HEK293 (cell line): ENCODE measurements at regions not wholly inside any gene's neighbourhood (a gene's known extent, or its start where the extent isn't known, plus 50 kb on each side); places are given as distances from the start of the nearest gene placed in this dataset.

ENCODE experiments used
- CTCF ChIA-PET: fragments of 350-600 bp; formaldehyde crosslinking; extraction: SDS; loops from one replicate; lab custom pipeline; 2021; ENCODE audit warnings: antibody characterized with exemption; lab: Yijun Ruan, JAX
- POLR2A ChIA-PET: fragments of 300-600 bp; formaldehyde crosslinking; extraction: SDS; loops from one replicate; lab custom pipeline; 2020; ENCODE audit warnings: antibody characterized with exemption, inconsistent platforms; lab: Yijun Ruan, JAX
- H3K27ac ChIP-seq: fragments of 200-500 bp; sonication (Bioruptor generic); 2 replicates; pipeline ENCODE4 v1.5.1; 2014; ENCODE audit warnings: low read depth, low read length, control low read depth, inconsistent platforms; ENCODE audit errors: extremely low read depth
- H3K36me3 ChIP-seq, 2 experiments: fragments of 200-500 bp in 1 of 2; sonication (Bioruptor generic) in 1 of 2; 1 replicate in 1 of 2; 2 replicates in 1 of 2; pipeline ENCODE4 v1.5.1; 2014 to 2017; ENCODE audit warnings: inconsistent platforms in 2 of 2, low read length in 2 of 2; ENCODE audit not compliant: control insufficient read depth in 2 of 2, insufficient read depth in 1 of 2
- H3K4me1 ChIP-seq: fragments of 200-500 bp; sonication (Bioruptor generic); 2 replicates; pipeline ENCODE4 v1.5.1; 2014; ENCODE audit warnings: mild to moderate bottlenecking, low read length, inconsistent platforms; ENCODE audit not compliant: control insufficient read depth, insufficient read depth
- H3K4me3 ChIP-seq: 2 replicates; pipeline ENCODE4 v1.5.1; 2011; ENCODE audit warnings: low read depth, mild to moderate bottlenecking, control low read depth, low read length, moderate library complexity
- H3K9me3 ChIP-seq: fragments of 200-500 bp; sonication (Bioruptor generic); 2 replicates; pipeline ENCODE4 v1.5.1; 2014; ENCODE audit warnings: low read depth, low read length, inconsistent platforms; ENCODE audit not compliant: control insufficient read depth, insufficient read depth
- ATF2 ChIP-seq: fragments of 450-650 bp; formaldehyde crosslinking; IDR thresholded peaks from 2 replicates; pipeline ENCODE4 v1.5.1; 2016; ENCODE audit warnings: missing biosample characterization, missing genetic modification characterization, low read depth
- KLF16 ChIP-seq: fragments of 450-650 bp; formaldehyde crosslinking; IDR thresholded peaks from 2 replicates; pipeline ENCODE4 v1.5.1; 2017; ENCODE audit warnings: missing biosample characterization, missing genetic modification characterization
- MZF1 ChIP-seq: fragments of 450-650 bp; formaldehyde crosslinking; IDR thresholded peaks from 2 replicates; pipeline ENCODE4 v1.5.1; 2017; ENCODE audit warnings: missing biosample characterization, missing genetic modification characterization, borderline replicate concordance
- PRDM1 ChIP-seq: fragments of 450-650 bp; formaldehyde crosslinking; IDR thresholded peaks from 2 replicates; pipeline ENCODE4; 2016; ENCODE audit warnings: missing biosample characterization, missing genetic modification characterization
- RBAK ChIP-seq: fragments of 450-650 bp; formaldehyde crosslinking; IDR thresholded peaks from 2 replicates; pipeline ENCODE4 v1.5.1; 2016; ENCODE audit warnings: missing biosample characterization, missing genetic modification characterization
- SCRT2 ChIP-seq: fragments of 450-650 bp; formaldehyde crosslinking; IDR thresholded peaks from 2 replicates; pipeline ENCODE4 v1.5.1; 2016; ENCODE audit warnings: missing biosample characterization, missing genetic modification characterization
- SP2 ChIP-seq: fragments of 450-650 bp; formaldehyde crosslinking; IDR thresholded peaks from 2 replicates; pipeline ENCODE4 v1.5.1; 2016; ENCODE audit warnings: missing biosample characterization, missing genetic modification characterization
- TRIM28 ChIP-seq: IDR thresholded peaks from 2 replicates; pipeline ENCODE4 v1.6.1; 2011; ENCODE audit warnings: low read length, control low read depth, borderline replicate concordance
- WT1 ChIP-seq: fragments of 450-650 bp; formaldehyde crosslinking; IDR thresholded peaks from 2 replicates; pipeline ENCODE4 v1.5.1; 2016; ENCODE audit warnings: missing biosample characterization, missing genetic modification characterization
- ZBTB1 ChIP-seq: fragments of 450-650 bp; formaldehyde crosslinking; IDR thresholded peaks from 2 replicates; pipeline ENCODE4 v1.5.1; 2016; ENCODE audit warnings: missing biosample characterization, missing genetic modification characterization
- ZBTB11 ChIP-seq: fragments of 450-650 bp; formaldehyde crosslinking; conservative IDR thresholded peaks from 2 replicates; pipeline ENCODE4 v1.5.1; 2016; ENCODE audit warnings: low read depth, missing biosample characterization, missing genetic modification characterization
- ZFHX2 ChIP-seq: fragments of 450-650 bp; formaldehyde crosslinking; conservative IDR thresholded peaks from 2 replicates; pipeline ENCODE4 v1.5.1; 2016; ENCODE audit warnings: missing biosample characterization, missing genetic modification characterization
- ZFP3 ChIP-seq: fragments of 450-650 bp; formaldehyde crosslinking; IDR thresholded peaks from 2 replicates; pipeline ENCODE4 v1.5.1; 2016; ENCODE audit warnings: low read depth, missing biosample characterization, missing genetic modification characterization
- ZFP41 ChIP-seq: fragments of 450-650 bp; formaldehyde crosslinking; IDR thresholded peaks from 2 replicates; pipeline ENCODE4 v1.5.1; 2016; ENCODE audit warnings: missing biosample characterization, missing genetic modification characterization, borderline replicate concordance
- ZNF133 ChIP-seq: fragments of 450-650 bp; formaldehyde crosslinking; IDR thresholded peaks from 2 replicates; pipeline ENCODE4 v1.5.1; 2016; ENCODE audit warnings: missing biosample characterization, missing genetic modification characterization
- ZNF175 ChIP-seq: fragments of 450-650 bp; formaldehyde crosslinking; IDR thresholded peaks from 2 replicates; pipeline ENCODE4 v1.5.1; 2016; ENCODE audit warnings: missing biosample characterization, missing genetic modification characterization
- ZNF223 ChIP-seq: fragments of 450-650 bp; formaldehyde crosslinking; IDR thresholded peaks from 2 replicates; pipeline ENCODE4 v1.5.1; 2016; ENCODE audit warnings: missing biosample characterization, missing genetic modification characterization
- ZNF292 ChIP-seq: fragments of 450-650 bp; formaldehyde crosslinking; IDR thresholded peaks from 2 replicates; pipeline ENCODE4 v1.5.1; 2016; ENCODE audit warnings: low read depth, missing biosample characterization, missing genetic modification characterization, borderline replicate concordance
- ZNF354C ChIP-seq: fragments of 450-650 bp; formaldehyde crosslinking; IDR thresholded peaks from 2 replicates; pipeline ENCODE4 v1.5.1; 2016; ENCODE audit warnings: missing biosample characterization, missing genetic modification characterization, low read depth, borderline replicate concordance
- ZNF423 ChIP-seq: fragments of 450-650 bp; formaldehyde crosslinking; IDR thresholded peaks from 2 replicates; pipeline ENCODE4 v1.5.1; 2016; ENCODE audit warnings: missing biosample characterization, missing genetic modification characterization
- ZNF433 ChIP-seq: fragments of 450-650 bp; formaldehyde crosslinking; IDR thresholded peaks from 2 replicates; pipeline ENCODE4 v1.5.1; 2016; ENCODE audit warnings: missing biosample characterization, missing genetic modification characterization, low read depth
- ZNF48 ChIP-seq: fragments of 450-650 bp; formaldehyde crosslinking; IDR thresholded peaks from 2 replicates; pipeline ENCODE4 v1.5.1; 2016; ENCODE audit warnings: missing biosample characterization, missing genetic modification characterization
- ZNF529 ChIP-seq: fragments of 450-650 bp; formaldehyde crosslinking; IDR thresholded peaks from 2 replicates; pipeline ENCODE4 v1.5.1; 2017; ENCODE audit warnings: missing genetic modification characterization, missing biosample characterization; ENCODE audit not compliant: insufficient replicate concordance
- ZNF560 ChIP-seq: fragments of 450-650 bp; formaldehyde crosslinking; IDR thresholded peaks from 2 replicates; pipeline ENCODE4 v1.5.1; 2017; ENCODE audit warnings: missing biosample characterization, missing genetic modification characterization, borderline replicate concordance
- ZNF621 ChIP-seq: fragments of 450-650 bp; formaldehyde crosslinking; IDR thresholded peaks from 2 replicates; pipeline ENCODE4 v1.5.1; 2017; ENCODE audit warnings: missing biosample characterization, missing genetic modification characterization
- ZNF670 ChIP-seq: fragments of 450-650 bp; formaldehyde crosslinking; IDR thresholded peaks from 2 replicates; pipeline ENCODE4 v1.5.1; 2016; ENCODE audit warnings: missing biosample characterization, missing genetic modification characterization, low read depth
- ZNF76 ChIP-seq: fragments of 450-650 bp; formaldehyde crosslinking; IDR thresholded peaks from 2 replicates; pipeline ENCODE4; 2016; ENCODE audit warnings: low read depth, missing biosample characterization, missing genetic modification characterization, borderline replicate concordance
- ZSCAN23 ChIP-seq: fragments of 450-650 bp; formaldehyde crosslinking; IDR thresholded peaks from 2 replicates; pipeline ENCODE4 v1.5.1; 2016; ENCODE audit warnings: missing biosample characterization, missing genetic modification characterization
- TF ChIP-seq, protein P1 (sequence below): sonication (generic); formaldehyde crosslinking; IDR thresholded peaks from 2 replicates; pipeline ENCODE4 v1.8.1; 2022; ENCODE audit warnings: mild to moderate bottlenecking, moderate library complexity, missing genetic modification reagents

DNA sequence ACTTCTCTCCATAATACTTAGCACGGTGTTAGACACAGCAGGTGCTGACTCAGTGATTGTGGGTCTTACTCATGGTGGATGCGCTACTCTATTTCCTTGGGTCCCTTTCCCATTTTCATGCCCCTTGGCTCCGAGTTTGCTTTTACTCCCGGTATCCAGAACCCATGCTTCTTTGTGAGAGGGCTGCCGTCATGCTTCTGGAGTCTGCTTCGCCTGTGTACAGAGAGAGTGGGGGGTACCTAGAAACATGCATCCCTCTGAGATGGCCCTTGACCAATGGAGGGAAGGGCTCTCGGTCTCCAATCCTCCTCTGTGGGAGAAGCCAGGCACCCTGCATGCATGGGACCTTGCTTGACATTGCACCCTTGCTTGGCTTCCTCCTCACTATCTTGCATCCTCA, 160.4 kb downstream of the NRN1 start:
- Histone ChIP-seq H3K36me3 (no peaks in the 10 kb centered on the region), H3K4me1 (no peaks in the 10 kb centered on the region), H3K27ac (no peak overlapping the region)
- CTCF ChIA-PET: no interaction called here
- no peak for TF ChIP-seq SCRT2 (tag by site-specific recombination)
- TF ChIP-seq WT1 (tag by site-specific recombination): no peak
- TF ChIP-seq RBAK (tag by site-specific recombination): no peak
- no peak for TF ChIP-seq ZNF621 (tag by site-specific recombination)
- no peak for TF ChIP-seq ZNF133 (tag by site-specific recombination)
- no peak for TF ChIP-seq ZNF670 (tag by site-specific recombination)
- no peak for TF ChIP-seq TRIM28
- no peak for TF ChIP-seq ZFHX2 (tag by site-specific recombination)
- TF ChIP-seq MZF1 (tag by site-specific recombination): no peak
- no peak for TF ChIP-seq ZNF48 (tag by site-specific recombination)
- no peak for TF ChIP-seq KLF16 (tag by site-specific recombination)
- no peak for TF ChIP-seq ZNF433 (tag by site-specific recombination)
- no peak for TF ChIP-seq ZNF354C (tag by site-specific recombination)
- TF ChIP-seq, protein P1, sequence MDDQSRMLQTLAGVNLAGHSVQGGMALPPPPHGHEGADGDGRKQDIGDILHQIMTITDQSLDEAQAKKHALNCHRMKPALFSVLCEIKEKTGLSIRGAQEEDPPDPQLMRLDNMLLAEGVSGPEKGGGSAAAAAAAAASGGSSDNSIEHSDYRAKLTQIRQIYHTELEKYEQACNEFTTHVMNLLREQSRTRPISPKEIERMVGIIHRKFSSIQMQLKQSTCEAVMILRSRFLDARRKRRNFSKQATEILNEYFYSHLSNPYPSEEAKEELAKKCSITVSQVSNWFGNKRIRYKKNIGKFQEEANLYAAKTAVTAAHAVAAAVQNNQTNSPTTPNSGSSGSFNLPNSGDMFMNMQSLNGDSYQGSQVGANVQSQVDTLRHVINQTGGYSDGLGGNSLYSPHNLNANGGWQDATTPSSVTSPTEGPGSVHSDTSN (CRISPR knock-in tag): no peak
- no peak for TF ChIP-seq ZSCAN23 (tag by site-specific recombination)
- no peak for TF ChIP-seq ZNF175
- TF ChIP-seq ZFP3 (tag by site-specific recombination): no peak
- TF ChIP-seq, all 188 proteins: peak for 0
- Histone ChIP-seq H3K9me3 (no peaks in the 10 kb centered on the region), H3K4me3 (no peak overlapping the region)
- POLR2A ChIA-PET: no interaction called here

- Histone ChIP-seq H3K4me1 (no peaks in the 10 kb centered on the region), H3K4me3 (no peak overlapping the region), H3K36me3 (no peaks in the 10 kb centered on the region), H3K9me3 (no peaks in the 10 kb centered on the region), H3K27ac (no peak overlapping the region)
- CTCF ChIA-PET: no interaction called here
- POLR2A ChIA-PET: no interaction called here
- no peak for TF ChIP-seq ZNF76
- TF ChIP-seq PRDM1 (tag by site-specific recombination): no peak
- TF ChIP-seq ZNF292 (tag by site-specific recombination): no peak
- TF ChIP-seq ZNF423 (tag by site-specific recombination): no peak
- TF ChIP-seq ZBTB1 (tag by site-specific recombination): no peak
- no peak for TF ChIP-seq WT1 (tag by site-specific recombination)
- TF ChIP-seq ZNF223 (tag by site-specific recombination): no peak
- no peak for TF ChIP-seq ZNF529 (tag by site-specific recombination)
- no peak for TF ChIP-seq ZBTB11 (tag by site-specific recombination)
- no peak for TF ChIP-seq ZFP41 (tag by site-specific recombination)
- no peak for TF ChIP-seq SP2 (tag by site-specific recombination)
- TF ChIP-seq ATF2 (tag by site-specific recombination): no peak
- TF ChIP-seq ZNF560 (tag by site-specific recombination): no peak
- no peak for TF ChIP-seq SCRT2 (tag by site-specific recombination)
- TF ChIP-seq, all 188 proteins: peak for 0
These were observed 163.6 kb downstream of the NRN1 start for GRCh38 chr6:5843078-5843477.
